GM18507 (cell line): ENCODE measurements at regions not wholly inside any gene's neighbourhood (a gene's known extent, or its start where the extent isn't known, plus 50 kb on each side); places are given as distances from the start of the nearest gene placed in this dataset.
"Not testable (repeated sequence)": the region's sequence is repeated elsewhere in the genome, so short reads cannot be mapped to it uniquely, and the experiment has no call there.

Source experiments
- DNase-seq: peaks from one replicate; pipeline ENCODE4 v3.0.0; 2011; ENCODE audit warnings: low read depth; ENCODE audit not compliant: insufficient read length; ENCODE audit errors: extremely low spot score
- FAIRE-seq: peaks from 2 replicates; lab custom pipeline; 2011; peaks lifted over from hg19 to GRCh38; lab: Jason Lieb, UNC

DNA sequence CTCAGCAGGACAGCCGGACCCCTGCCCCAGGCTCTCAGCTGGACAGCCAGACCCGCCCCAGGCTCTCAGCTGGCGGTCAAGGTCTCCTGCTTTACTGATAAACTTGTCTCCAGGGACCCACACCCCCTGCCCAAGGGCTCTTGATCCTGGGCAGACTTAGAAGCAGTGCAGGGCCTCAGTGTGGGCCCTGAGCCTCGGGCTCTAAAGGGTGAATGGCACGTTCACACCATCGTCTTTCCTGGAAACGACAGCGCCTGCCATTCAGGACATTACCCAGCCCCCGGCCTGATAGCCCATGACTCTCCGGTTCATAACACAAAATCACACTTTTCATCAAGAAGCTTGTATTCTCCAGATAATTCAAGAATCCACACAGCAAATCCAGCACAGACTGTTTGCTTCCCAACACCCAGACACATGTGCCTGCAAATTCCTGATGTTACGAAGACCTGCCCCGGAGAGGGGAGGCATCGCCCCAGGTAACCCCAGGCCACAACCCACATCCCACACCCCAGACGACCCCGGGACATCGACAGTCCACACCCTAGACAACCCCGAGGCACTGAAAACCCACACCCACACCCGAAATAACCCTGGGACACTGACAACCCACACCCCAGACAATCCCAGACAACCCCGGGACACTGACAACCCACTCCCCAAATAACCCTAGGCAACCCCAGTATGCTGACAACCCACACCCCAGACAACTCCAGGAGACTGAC lies 136.8 kb downstream of the FAM53A start:
- DNase-seq = no peak
- no peak for FAIRE-seq

DNA sequence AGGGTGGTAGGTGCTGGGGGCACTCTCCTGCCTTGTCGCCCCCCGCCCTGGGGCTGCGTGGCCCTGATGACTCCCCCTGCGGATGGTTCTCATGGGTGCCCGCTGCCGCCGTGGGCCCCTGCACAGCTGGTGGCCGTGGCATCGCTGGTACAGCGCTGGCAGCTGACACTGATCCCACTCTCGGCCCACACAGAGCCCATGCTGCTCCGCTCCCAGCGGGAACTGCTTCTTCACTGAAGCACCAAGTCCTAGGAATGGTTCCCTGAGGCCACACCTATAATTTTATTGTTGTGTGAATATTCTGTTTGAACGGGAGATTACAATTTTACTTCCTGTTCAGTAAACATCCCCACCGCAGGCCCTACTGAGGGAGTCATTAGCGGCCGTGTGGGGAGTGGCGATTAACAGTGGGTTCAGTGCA lies 138.6 kb upstream of the NKX1-1 start:
- DNase-seq (no peak), FAIRE-seq (no peak)

DNA sequence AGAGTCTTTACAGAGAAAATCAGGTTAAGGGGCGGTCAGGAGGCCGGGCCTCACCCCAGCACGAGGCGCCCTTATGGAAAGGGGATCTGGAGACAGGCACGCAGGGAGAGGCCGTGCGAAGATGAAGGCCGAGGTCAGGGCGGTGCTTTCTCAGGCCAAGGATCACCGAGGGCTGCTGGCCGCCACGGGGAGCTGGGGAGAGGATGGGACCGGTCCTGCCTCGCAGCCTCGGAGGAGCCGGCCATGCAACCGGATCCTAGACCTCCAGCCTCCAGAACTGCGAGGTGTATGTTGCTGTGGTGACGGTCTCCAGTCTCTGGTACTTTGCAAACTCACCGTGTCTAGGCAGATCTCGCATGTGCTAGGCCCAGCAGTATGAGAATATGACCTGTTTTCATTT lies 138.2 kb upstream of the NKX1-1 start:
- not testable (repeated sequence) for DNase-seq, FAIRE-seq

DNA sequence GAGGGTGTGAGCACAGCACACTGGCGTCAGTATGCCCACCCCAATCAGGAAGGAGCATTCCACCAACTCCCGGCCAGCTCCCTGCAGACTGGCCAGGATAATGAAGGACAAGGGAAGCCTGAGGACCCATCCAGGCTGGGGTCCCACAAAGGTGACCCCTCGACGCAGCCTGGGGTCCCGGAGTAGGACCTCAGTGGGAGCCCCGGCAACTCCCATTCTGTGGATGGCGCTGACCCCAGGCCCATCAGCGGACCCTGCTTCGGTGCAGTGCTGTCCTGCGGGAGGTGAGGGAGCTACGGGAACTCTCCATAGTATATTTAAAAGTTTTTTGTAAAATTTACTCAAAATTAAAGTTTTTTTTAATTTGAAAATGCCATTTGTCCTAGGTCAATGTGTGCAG lies 137.7 kb upstream of the NKX1-1 start:
- no peak for FAIRE-seq

DNA sequence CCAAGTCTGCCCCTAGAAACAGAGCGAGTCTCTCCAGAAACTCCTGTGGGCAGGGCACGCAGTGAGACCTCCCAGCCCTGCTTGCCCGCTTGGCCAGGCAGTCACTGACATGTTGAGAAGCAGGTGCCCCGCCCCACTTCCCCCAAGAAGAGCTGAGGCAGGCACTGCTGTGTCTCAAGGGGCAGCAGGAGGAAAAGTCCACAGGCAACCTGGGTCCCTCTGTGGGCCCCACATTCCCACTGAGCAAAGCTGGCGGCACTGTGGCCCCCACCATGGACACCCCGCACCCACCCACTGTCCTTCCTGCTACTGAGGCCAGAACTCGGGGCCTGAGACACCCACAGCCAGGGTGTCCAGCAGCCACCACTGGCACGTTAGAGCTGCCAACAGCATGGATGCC lies 137.3 kb upstream of the NKX1-1 start:
- DNase-seq (no peak), FAIRE-seq (no peak)

More for the DNA sequence above, 137.7 kb upstream of the NKX1-1 start:
- no peak for DNase-seq

DNA sequence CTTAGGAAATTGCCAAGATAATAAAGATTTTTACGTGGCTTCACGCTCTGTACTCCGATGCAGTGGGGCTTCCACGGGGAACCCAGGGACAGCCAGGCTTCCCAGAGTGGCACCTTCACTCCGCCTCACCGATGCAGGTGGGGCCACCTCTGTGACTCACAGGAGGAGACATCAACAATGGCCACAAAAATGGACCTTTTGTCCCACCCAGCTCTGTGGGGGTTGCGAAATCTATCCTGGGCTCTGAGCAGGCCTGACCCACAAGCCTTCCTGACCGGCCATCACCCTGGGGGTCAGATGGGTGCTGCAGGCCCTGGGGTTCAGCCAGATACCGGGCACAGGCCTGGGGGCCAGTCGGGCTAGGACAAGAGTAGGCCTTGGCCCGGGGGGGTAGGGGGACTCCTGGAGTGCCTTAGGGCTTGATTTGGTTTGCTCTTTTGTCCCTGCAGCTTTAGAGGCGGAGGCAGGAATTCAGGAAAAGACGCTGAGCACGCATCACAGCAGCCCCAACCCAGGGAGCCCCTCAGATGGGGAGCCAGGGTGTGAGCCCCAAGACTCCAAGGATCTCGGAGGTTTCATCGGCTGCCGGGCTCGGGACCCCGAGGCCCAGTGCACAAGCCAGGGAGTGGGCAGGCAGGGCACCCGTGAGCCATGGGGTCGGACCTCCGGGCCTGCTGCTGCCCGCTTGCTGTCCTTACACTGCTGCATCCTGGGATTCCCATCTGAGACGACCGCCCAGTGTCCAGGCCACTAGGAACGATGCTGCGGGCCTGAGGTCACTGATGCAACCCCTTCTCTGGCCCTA lies 136.5 kb upstream of the NKX1-1 start:
- DNase-seq = no peak
- FAIRE-seq = no peak

DNA sequence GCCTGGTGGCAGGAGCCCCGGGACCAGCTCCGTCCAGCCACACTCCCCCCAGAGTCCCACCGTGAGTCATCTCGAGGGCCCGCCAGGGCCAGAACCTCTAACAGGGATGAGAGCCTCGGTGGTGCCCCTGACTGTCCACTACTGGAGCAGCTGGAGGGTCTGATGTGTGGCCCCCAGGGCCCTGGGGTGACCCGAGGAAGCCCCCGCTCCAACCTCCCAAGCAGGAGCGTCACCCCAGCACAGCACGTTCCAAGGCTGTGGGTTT lies 135.9 kb upstream of the NKX1-1 start:
- FAIRE-seq (no peak), DNase-seq (no peak)

DNA sequence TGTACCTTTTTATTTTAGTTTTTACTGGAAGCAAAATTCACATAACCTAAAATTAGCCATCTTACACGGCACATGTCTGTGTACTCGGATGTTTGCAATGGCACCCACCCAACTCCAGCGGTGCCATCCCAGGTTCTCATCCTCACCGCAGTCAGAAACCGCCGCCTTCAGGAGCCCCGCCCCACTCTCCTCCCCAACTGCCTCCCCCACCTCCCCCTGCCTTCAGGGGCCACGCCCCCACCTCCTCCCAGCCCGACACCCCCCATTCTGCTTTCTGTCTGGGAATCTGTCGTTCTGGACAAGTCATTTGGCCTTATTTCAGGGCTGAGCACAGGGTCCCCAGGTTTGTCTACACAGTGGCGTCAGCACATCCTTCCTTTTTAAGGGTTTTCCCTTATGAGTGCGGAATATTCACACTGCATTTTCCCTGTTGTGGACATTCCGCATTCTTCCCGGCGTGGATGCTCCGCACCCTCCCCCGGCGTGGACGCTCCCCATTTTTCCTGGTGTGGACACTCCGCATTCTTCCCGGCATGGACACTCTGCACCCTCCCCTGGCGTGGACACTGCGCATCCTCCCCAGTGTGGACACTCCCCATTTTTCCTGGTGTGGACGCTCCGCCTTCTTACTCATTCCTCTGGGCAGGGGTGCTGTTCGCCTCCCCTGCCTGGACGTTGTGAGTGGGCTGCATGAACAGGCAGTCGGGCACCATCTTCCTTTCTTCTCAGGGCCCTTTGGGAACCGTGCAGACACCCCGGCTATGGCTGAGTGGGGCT lies 135.4 kb upstream of the NKX1-1 start:
- DNase-seq (no peak), FAIRE-seq (no peak)

DNA sequence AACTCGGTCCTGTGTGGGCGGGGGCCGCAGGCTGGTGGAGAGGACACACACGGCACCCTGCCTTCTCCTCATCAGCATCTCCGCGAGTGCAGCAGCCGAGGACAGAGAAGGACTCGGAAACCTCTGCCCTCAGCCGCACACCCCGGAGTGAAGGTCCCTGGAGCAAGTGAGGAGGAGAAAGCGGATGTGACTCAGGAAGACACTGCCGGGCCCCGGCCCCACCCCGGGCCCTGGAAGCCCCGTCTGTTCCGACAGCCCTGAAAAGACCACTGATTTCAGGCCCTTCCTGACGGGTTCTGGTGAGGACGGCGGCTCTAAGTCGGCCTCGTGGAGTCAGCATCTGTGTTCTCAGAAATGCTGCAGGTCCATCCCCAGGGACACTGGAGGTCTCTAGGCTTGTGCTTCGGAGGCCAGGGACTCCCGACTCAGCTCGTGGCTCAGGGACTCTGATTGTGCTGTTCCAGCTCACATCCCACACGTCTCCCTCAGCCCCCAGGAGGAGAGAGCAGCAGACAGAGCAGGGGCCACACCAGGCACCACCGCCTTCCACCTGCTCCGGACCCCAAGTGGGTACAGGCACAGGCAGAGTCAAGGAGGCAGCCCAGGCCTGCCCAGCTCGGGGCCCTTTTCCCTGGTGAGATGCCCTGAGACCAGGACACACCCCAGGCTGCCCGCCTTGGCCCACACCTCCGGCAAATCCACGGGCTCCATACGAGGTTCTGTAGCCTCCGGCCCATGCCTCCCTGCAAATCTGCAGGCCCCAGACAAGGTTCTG lies 134.5 kb upstream of the NKX1-1 start:
- DNase-seq (no peak), FAIRE-seq (no peak)

DNA sequence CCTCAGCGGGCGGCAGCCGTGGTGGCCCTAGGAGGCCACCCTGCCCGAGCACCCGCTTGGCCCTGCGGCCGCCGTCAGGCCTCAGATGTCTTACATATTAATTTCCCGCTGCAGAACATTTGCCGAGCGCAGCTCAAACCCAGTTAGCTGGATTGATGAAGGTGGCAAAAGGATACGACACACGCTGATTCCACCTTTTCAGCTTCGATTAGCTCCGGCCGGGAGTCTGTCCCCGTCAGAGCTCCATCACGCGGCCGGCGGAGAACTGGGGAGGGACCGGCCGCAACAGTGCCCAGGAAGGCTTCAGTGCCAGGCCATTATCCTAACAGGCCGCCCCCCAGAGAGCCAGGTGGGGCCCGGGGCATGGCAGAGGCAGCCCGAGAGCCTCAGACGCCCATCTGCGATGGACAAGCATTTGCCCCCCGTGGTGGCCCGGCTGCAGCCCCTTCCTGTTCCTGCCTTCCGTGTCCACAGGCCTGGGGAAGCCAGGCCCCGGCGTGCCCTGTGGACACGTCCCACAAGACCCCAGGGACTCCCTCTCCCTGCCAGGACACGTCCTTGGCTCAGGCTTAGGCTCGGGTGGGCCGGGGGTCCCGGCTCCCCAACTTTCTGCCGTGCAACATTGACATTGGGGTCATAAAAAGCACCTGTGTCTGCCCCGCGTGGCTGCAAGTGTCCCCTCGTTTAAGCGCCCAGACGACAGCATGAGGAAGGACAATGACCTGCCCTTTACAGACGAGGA lies 133.8 kb upstream of the NKX1-1 start:
- no peak for FAIRE-seq

DNA sequence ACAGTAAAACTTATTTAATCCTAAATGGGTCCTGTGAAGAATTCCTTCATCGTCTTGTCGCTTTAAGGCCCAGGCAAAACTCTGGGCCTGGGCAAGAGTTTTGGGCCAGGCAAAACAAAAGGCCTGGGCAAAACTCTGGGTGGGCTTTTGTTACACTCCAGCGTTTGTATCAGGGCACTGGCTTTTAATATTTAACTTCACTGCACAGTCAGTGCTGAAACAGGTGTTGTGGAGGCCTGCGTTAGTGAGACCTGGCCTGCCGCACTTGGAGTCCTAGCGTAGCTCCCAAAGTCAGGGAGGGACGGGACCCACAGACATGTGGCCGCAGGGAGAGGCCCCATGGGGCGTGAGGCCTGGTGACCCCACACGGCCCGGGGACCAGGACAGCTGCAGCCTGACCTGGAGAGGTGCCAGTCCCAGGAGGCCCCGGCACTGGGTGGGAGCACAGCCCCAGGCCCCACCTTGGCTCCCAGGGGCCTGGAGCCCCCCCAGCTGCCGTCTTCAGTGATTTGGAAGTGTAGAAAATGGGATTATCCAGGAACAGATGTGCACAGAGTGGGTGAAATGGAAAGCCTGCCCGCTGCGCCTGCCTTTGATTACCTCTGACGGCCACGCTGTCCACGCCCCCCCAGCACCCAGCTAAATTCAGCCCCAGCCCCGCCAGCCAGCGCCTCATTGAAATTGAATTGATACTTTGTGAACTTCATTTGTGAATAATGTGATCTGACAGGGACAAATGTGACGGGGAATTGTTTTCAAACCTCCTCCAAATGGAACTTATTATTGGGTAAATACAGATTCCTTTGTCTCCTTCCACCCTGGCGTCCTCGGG lies 132.9 kb upstream of the NKX1-1 start:
- FAIRE-seq (no peak), DNase-seq (no peak)

More for the DNA sequence above, 133.8 kb upstream of the NKX1-1 start:
- DNase-seq = no peak

DNA sequence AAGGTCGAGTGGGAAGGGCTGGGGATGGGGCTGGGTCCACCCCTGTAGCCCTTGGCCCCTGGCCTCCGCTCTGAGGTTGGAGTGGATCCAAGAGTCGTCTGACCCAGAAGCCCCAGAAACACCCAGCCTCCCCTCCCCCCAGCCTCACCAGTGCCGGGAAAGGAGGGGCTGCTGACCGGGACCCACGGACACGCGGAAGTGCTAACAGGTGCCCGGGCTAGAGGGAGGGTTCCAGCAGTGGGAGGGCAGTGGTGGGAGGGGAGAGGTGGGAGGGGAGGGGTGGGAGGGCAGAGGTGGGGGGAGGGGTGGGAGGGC lies 131.8 kb upstream of the NKX1-1 start:
- no peak for FAIRE-seq
- no peak for DNase-seq

DNA sequence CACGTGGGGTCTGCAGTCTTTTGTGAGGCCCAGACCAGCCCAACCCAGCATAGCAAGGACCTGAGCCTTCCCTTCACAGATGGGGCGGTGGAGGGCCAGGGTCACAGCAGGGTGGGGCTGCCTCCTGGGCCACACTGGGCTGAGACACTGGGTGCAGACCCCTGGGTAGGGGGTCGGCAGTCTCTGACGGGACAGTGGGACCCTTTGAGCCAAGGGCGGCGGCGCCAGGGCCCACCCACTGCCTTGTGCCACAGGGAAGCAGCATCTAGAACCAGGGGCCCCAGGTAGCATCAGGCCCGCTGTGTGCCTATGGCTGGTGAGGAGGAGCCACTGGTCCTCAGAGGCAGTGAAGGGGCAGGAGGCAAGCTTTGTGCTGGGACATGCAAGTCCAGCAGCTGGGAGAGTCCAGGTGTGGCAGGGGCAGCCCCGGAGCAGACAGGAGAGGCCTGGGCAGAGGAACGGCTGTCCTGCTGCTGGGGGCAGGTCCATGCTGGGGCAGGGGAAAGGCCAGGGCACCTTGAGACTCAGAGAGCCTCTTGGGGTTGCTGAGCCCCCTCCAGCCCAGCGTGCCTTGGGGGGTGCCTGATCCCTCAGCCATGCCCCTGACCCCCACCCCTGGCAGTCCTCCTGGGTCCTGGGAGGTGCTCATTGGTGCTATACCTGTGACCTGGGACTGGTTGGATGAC lies 131.3 kb upstream of the NKX1-1 start:
- DNase-seq (no peak), FAIRE-seq (no peak)

DNA sequence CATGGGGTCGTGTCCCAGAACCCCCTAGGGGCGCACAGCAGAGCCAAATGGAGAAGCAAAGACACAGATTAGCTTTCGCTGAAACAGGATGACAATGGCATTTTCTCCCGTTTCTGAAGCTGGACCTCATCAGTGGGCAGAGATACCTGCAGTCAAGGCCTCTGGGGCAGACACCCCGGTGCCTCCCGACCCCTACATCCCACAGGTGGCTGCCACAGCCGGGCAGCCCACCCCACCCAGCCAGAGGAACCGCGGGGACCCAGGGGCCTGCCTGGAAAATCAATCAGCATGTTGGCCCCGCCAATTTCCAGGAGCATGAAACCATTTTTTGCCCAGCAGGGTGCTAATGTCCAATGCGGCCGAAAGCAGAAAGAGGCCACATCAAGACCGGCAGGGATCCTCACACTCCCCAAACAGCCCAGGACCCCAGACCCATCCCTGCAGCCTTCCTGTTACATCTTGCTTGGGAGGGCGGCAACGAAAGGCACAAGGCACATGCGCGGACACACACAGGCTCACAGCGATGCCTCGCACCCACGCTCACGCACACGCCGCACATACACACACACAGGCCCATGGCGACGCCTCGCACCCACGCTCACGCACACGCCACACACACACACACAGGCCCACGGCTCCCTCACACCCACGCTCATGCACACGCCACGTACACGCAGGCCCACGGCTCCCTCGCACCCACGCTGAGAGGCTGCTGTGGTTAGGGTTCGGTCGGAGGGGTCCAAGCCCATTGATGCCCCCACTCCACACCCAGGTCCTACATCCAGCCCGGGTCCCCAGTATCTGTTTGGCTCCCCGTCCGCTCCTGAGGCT lies 130.6 kb upstream of the NKX1-1 start:
- DNase-seq = no peak
- no peak for FAIRE-seq

DNA sequence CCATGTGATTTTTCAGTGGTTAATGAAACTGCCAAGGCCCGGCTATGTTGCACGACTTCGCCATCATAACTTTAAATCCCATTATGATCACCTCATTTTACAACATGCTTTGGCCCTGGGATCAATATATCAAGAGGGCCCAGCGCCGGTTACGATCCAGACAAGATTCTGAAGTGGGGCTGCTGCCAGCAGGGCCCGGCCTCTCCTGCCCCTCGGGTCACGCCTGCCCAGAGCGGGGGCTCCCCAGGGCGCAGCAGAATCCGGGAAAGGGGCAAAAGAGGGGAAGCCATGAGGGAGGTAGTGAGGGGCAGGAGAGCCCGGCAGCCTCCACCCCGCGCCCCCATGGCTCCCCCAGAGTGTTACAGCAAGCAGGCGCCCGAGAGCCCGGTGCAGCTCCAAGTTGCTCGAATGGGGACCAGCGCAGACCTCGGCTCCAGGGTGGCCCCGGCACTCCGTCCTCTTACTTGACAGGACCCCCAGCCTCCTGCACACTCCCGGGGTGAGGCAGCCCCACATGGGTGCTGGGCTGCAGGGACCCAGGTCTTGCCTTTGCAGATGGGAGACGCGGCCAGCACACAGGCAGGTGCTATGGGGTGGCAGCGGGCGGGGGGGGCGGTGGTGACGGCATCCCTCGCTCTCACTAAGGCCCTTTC lies 129.8 kb upstream of the NKX1-1 start:
- FAIRE-seq = no peak
- no peak for DNase-seq

DNA sequence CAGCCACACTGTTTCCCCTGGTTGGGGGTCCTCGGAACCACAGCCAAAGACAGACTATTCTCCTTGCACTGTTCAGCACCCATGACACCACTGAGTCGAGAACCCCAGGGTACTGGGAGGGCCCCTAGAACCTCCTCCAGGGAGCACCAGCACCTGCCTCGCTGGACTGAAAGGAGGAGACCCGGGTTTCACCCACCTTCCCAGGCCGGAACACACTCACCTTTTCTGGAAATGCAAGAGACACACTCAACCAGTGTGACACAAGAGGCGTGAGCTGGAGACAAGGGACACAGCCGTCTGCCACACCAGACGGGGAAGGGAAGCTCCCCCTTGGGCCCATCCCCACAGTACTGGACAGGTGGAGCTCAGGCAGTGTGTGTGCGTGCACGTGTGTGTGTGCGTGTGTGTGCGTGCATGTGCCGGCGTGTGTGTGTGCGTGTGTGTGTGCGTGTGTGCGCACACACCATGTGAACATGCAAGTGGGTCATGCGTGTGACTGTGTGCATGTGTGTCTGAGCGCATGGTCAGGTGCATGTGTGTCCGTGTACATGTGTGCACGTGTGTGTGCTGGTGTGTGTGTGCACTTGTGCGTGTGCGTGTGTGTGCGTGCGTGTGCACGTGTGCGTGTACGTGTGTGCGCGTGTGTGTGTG lies 128.8 kb upstream of the NKX1-1 start:
- DNase-seq = no peak
- no peak for FAIRE-seq
